ENCODE measurements at regions not wholly inside any gene's neighbourhood (a gene's known extent, or its start where the extent isn't known, plus 50 kb on each side); places are given as distances from the start of the nearest gene placed in this dataset.

DNA sequence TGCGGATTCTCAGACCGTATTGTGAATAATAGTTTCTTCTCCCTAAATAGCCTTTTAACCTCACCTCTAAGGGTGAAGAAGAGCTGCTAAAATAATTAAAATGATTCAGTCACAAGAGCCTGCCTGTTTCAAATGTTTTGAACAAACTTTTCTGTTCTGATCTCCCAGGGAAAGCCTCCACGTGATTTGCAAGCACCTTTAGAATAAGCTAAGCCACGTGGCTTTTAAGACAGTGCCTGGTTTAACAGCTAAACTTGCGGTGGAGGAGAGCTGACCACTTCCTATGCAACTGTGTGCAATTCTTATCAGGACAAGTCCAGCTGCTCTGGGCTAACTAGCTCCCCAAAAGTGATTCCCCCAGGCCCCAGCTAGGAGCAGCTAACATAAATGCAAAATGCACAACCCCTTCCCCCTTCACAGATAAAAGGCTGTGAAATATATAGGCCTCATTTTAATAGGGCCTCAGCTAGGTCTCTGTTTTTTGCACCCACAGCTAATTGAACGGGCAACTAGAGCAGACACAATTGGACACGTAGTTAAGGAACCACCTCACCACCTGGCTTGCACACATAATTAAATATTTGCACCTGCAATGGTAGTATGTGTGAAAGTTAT lies 401.2 kb upstream of the NR2F2 start:
- TF ChIP-seq, protein P1, sequence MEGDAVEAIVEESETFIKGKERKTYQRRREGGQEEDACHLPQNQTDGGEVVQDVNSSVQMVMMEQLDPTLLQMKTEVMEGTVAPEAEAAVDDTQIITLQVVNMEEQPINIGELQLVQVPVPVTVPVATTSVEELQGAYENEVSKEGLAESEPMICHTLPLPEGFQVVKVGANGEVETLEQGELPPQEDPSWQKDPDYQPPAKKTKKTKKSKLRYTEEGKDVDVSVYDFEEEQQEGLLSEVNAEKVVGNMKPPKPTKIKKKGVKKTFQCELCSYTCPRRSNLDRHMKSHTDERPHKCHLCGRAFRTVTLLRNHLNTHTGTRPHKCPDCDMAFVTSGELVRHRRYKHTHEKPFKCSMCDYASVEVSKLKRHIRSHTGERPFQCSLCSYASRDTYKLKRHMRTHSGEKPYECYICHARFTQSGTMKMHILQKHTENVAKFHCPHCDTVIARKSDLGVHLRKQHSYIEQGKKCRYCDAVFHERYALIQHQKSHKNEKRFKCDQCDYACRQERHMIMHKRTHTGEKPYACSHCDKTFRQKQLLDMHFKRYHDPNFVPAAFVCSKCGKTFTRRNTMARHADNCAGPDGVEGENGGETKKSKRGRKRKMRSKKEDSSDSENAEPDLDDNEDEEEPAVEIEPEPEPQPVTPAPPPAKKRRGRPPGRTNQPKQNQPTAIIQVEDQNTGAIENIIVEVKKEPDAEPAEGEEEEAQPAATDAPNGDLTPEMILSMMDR (IDR thresholded peaks at IDR 0.05), result no peak
- TF ChIP-seq POLR2A (IDR thresholded peaks at IDR 0.05), result no peak

Measured in uterus (tissue), 2 donors.